K562 (cell line): ENCODE measurements at regions not wholly inside any gene's neighbourhood (a gene's known extent, or its start where the extent isn't known, plus 50 kb on each side); places are given as distances from the start of the nearest gene placed in this dataset.

Experiments used
- CHD2 ChIP-seq: IDR thresholded peaks from 2 replicates; pipeline ENCODE4 v1.6.1; 2011; ENCODE audit warnings: low read depth, low read length
- ELF1 ChIP-seq: fragments of 200-800 bp; sonication (Bioruptor generic); IDR thresholded peaks from 2 replicates; pipeline ENCODE4 v1.6.1; 2016; ENCODE audit warnings: missing genetic modification characterization, missing compliant biosample characterization
- HCFC1 ChIP-seq: IDR thresholded peaks from 2 replicates; pipeline ENCODE4 v1.6.1; 2012; ENCODE audit warnings: low read depth, low read length, improper control_type of control experiment
- JUND ChIP-seq, 2 experiments: IDR thresholded peaks; 2 replicates in 1 of 2; 3 replicates in 1 of 2; pipeline ENCODE4 v1.6.1; 2011; ENCODE audit warnings: borderline replicate concordance in 2 of 2, low read depth in 2 of 2, low read length in 2 of 2, improper control_type of control experiment in 1 of 2, missing biosample characterization in 1 of 2, missing genetic modification characterization in 1 of 2, missing genetic modification reagents in 1 of 2
- PHTF2 ChIP-seq: fragments of 250-450 bp; sonication (Bioruptor Pico); IDR thresholded peaks from 2 replicates; pipeline ENCODE4 v1.5.0; 2021; ENCODE audit warnings: mild to moderate bottlenecking
- SIN3A ChIP-seq, 2 experiments: fragments of 150-350 bp in 1 of 2; IDR thresholded peaks; 2 replicates each; pipeline ENCODE4 v1.6.1; 2011 to 2016; ENCODE audit warnings: borderline replicate concordance in 2 of 2, low read depth in 2 of 2, low read length in 2 of 2, mild to moderate bottlenecking in 2 of 2, moderate library complexity in 2 of 2; ENCODE audit not compliant: control insufficient read depth in 1 of 2
- TEAD4 ChIP-seq, 2 experiments: sonication (generic) in 1 of 2; formaldehyde crosslinking in 1 of 2; IDR thresholded peaks; 2 replicates each; pipeline versions ENCODE4 v1.6.1 to v1.8.0; 2012 to 2022; ENCODE audit warnings: borderline replicate concordance in 1 of 2, inconsistent platforms in 1 of 2, low read length in 1 of 2, mild to moderate bottlenecking in 1 of 2, missing genetic modification reagents in 1 of 2
- ZZZ3 ChIP-seq: fragments of 450-650 bp; IDR thresholded peaks from 2 replicates; pipeline ENCODE4 v1.6.1; 2016; ENCODE audit warnings: antibody characterized with exemption, mild to moderate bottlenecking, moderate library complexity
- TF ChIP-seq, protein P1 (sequence below), 2 experiments: fragments of 450-650 bp; formaldehyde crosslinking in 1 of 2; IDR thresholded peaks; 2 replicates each; pipeline versions ENCODE4 v1.4.0 to v1.6.1; 2014 to 2020; ENCODE audit warnings: mild to moderate bottlenecking in 2 of 2, borderline replicate concordance in 1 of 2, low read depth in 1 of 2
- TF ChIP-seq, protein P2 (sequence below): fragments of 450-650 bp; IDR thresholded peaks from 2 replicates; pipeline ENCODE4 v1.6.1; 2016; ENCODE audit warnings: antibody characterized with exemption
- TF ChIP-seq, protein P3 (sequence below), 3 experiments: IDR thresholded peaks in 2 of 3; conservative IDR thresholded peaks in 1 of 3; 2 replicates each; pipeline ENCODE4 v1.5.1; 2011 to 2012; ENCODE audit warnings: low read length in 3 of 3, mild to moderate bottlenecking in 3 of 3, control low read depth in 2 of 3, improper control_type of control experiment in 1 of 3, inconsistent platforms in 1 of 3, low read depth in 1 of 3, mixed read lengths in 1 of 3, moderate library complexity in 1 of 3; ENCODE audit not compliant: insufficient read depth in 2 of 3
- TF ChIP-seq, protein P4 (sequence below): conservative IDR thresholded peaks from 2 replicates; pipeline ENCODE4 v1.6.1; 2011; ENCODE audit warnings: low read depth, mild to moderate bottlenecking, low read length; ENCODE audit not compliant: control insufficient read depth
- TF ChIP-seq, protein P5 (sequence below): fragments of 450-650 bp; formaldehyde crosslinking; IDR thresholded peaks from 2 replicates; pipeline ENCODE4 v1.4.0; 2020; ENCODE audit warnings: mild to moderate bottlenecking, mixed read lengths

DNA sequence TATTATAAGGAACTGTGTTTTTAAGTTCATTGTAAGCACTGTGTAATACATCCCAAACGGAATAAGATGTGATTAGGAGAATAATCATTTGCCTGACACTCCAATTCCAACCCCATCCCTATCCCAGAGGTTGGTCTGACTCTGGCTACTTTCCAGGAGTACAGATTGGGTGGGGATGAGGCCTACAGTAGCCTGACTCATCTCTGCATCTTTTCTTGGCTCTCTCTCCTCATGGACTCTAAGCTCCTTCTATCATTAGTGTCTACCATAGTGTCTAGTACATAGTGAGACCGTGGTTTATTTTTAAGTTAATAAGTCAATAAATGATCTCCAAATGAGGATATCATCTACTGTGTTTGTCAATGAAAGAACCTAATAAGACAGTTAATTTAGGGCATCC lies 92.2 kb upstream of the CNKSR3 start:
- TF ChIP-seq, protein P1, sequence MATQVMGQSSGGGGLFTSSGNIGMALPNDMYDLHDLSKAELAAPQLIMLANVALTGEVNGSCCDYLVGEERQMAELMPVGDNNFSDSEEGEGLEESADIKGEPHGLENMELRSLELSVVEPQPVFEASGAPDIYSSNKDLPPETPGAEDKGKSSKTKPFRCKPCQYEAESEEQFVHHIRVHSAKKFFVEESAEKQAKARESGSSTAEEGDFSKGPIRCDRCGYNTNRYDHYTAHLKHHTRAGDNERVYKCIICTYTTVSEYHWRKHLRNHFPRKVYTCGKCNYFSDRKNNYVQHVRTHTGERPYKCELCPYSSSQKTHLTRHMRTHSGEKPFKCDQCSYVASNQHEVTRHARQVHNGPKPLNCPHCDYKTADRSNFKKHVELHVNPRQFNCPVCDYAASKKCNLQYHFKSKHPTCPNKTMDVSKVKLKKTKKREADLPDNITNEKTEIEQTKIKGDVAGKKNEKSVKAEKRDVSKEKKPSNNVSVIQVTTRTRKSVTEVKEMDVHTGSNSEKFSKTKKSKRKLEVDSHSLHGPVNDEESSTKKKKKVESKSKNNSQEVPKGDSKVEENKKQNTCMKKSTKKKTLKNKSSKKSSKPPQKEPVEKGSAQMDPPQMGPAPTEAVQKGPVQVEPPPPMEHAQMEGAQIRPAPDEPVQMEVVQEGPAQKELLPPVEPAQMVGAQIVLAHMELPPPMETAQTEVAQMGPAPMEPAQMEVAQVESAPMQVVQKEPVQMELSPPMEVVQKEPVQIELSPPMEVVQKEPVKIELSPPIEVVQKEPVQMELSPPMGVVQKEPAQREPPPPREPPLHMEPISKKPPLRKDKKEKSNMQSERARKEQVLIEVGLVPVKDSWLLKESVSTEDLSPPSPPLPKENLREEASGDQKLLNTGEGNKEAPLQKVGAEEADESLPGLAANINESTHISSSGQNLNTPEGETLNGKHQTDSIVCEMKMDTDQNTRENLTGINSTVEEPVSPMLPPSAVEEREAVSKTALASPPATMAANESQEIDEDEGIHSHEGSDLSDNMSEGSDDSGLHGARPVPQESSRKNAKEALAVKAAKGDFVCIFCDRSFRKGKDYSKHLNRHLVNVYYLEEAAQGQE (IDR thresholded peaks at IDR 0.05; ENCODE audit: borderline replicate concordance), result no peak
- TF ChIP-seq, protein P1 (CRISPR knock-in tag; IDR thresholded peaks at IDR 0.05; ENCODE audit: low read depth), result no peak
- TF ChIP-seq ZZZ3 (no peak), PHTF2 (CRISPR knock-in tag) (no peak), TEAD4 (IDR thresholded peaks at IDR 0.05; ENCODE audit: low read length) (no peak), TEAD4 (CRISPR knock-in tag; IDR thresholded peaks at IDR 0.05; ENCODE audit: borderline replicate concordance) (no peak), ELF1 (tag) (no peak), JUND (IDR thresholded peaks at IDR 0.05; ENCODE audit: borderline replicate concordance, low read depth, low read length) (no peak), JUND (tag; IDR thresholded peaks at IDR 0.05; ENCODE audit: borderline replicate concordance, low read depth, low read length) (no peak), SIN3A (IDR thresholded peaks at IDR 0.05; ENCODE audit: borderline replicate concordance in 2 of 2, control insufficient read depth in 1 of 2, low read depth in 2 of 2, low read length in 2 of 2) (no peak), HCFC1 (no peak), CHD2 (no peak)
- TF ChIP-seq, protein P2, sequence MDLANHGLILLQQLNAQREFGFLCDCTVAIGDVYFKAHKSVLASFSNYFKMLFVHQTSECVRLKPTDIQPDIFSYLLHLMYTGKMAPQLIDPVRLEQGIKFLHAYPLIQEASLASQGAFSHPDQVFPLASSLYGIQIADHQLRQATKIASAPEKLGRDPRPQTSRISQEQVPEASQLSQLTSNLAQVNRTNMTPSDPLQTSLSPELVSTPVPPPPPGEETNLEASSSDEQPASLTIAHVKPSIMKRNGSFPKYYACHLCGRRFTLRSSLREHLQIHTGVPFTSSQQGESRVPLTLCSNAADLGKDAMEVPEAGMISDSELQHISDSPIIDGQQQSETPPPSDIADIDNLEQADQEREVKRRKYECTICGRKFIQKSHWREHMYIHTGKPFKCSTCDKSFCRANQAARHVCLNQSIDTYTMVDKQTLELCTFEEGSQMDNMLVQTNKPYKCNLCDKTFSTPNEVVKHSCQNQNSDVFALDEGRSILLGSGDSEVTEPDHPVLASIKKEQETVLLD, result no peak
- TF ChIP-seq, protein P3, sequence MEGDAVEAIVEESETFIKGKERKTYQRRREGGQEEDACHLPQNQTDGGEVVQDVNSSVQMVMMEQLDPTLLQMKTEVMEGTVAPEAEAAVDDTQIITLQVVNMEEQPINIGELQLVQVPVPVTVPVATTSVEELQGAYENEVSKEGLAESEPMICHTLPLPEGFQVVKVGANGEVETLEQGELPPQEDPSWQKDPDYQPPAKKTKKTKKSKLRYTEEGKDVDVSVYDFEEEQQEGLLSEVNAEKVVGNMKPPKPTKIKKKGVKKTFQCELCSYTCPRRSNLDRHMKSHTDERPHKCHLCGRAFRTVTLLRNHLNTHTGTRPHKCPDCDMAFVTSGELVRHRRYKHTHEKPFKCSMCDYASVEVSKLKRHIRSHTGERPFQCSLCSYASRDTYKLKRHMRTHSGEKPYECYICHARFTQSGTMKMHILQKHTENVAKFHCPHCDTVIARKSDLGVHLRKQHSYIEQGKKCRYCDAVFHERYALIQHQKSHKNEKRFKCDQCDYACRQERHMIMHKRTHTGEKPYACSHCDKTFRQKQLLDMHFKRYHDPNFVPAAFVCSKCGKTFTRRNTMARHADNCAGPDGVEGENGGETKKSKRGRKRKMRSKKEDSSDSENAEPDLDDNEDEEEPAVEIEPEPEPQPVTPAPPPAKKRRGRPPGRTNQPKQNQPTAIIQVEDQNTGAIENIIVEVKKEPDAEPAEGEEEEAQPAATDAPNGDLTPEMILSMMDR (IDR thresholded peaks at IDR 0.05 in 2 of 3, conservative IDR thresholded peaks at IDR 0.05 in 1 of 3; ENCODE audit: insufficient read depth in 2 of 3, low read depth in 1 of 3, low read length in 3 of 3), result no peak
- TF ChIP-seq, protein P4, sequence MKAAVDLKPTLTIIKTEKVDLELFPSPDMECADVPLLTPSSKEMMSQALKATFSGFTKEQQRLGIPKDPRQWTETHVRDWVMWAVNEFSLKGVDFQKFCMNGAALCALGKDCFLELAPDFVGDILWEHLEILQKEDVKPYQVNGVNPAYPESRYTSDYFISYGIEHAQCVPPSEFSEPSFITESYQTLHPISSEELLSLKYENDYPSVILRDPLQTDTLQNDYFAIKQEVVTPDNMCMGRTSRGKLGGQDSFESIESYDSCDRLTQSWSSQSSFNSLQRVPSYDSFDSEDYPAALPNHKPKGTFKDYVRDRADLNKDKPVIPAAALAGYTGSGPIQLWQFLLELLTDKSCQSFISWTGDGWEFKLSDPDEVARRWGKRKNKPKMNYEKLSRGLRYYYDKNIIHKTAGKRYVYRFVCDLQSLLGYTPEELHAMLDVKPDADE, result no peak
- TF ChIP-seq, protein P5, sequence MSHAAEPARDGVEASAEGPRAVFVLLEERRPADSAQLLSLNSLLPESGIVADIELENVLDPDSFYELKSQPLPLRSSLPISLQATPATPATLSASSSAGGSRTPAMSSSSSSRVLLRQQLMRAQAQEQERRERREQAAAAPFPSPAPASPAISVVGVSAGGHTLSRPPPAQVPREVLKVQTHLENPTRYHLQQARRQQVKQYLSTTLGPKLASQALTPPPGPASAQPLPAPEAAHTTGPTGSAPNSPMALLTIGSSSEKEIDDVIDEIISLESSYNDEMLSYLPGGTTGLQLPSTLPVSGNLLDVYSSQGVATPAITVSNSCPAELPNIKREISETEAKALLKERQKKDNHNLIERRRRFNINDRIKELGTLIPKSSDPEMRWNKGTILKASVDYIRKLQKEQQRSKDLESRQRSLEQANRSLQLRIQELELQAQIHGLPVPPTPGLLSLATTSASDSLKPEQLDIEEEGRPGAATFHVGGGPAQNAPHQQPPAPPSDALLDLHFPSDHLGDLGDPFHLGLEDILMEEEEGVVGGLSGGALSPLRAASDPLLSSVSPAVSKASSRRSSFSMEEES (CRISPR knock-in tag), result no peak
